HUES64 (cell line): ENCODE measurements at regions not wholly inside any gene's neighbourhood (a gene's known extent, or its start where the extent isn't known, plus 50 kb on each side); places are given as distances from the start of the nearest gene placed in this dataset.
"Not testable (repeated sequence)": the region's sequence is repeated elsewhere in the genome, so short reads cannot be mapped to it uniquely, and the experiment has no call there.

ENCODE experiments used
- H3K27ac ChIP-seq: 2 replicates; pipeline ENCODE4 v1.7.0; 2013; ENCODE audit warnings: low read depth, low read length, inconsistent platforms
- H3K27me3 ChIP-seq: 2 replicates; pipeline ENCODE4 v1.6.1; 2013; ENCODE audit warnings: mild to moderate bottlenecking, low read length; ENCODE audit not compliant: insufficient read depth
- H3K36me3 ChIP-seq: 2 replicates; pipeline ENCODE4 v1.6.1; 2013; ENCODE audit warnings: mild to moderate bottlenecking, low read length; ENCODE audit not compliant: insufficient read depth
- H3K4me1 ChIP-seq: 2 replicates; pipeline ENCODE4 v1.6.1; 2013; ENCODE audit warnings: mild to moderate bottlenecking, low read length, moderate library complexity; ENCODE audit not compliant: insufficient read depth
- H3K4me3 ChIP-seq: 2 replicates; pipeline ENCODE4 v1.5.1; 2013; ENCODE audit warnings: mild to moderate bottlenecking, low read length, moderate library complexity
- H3K9ac ChIP-seq: 2 replicates; pipeline ENCODE4 v1.6.1; 2013; ENCODE audit warnings: mild to moderate bottlenecking, low read depth, low read length
- H3K9me3 ChIP-seq: 2 replicates; pipeline ENCODE4 v1.6.1; 2013; ENCODE audit warnings: low read depth, low read length; ENCODE audit not compliant: insufficient read depth
- WGBS: fragments of 150-250, 120-280 bp; methylation state at CpG from one replicate; pipeline ENCODE4 v1.1.7; 2013; ENCODE audit warnings: missing lambda C conversion rate; 5-methylcytosine and 5-hydroxymethylcytosine counted together

DNA sequence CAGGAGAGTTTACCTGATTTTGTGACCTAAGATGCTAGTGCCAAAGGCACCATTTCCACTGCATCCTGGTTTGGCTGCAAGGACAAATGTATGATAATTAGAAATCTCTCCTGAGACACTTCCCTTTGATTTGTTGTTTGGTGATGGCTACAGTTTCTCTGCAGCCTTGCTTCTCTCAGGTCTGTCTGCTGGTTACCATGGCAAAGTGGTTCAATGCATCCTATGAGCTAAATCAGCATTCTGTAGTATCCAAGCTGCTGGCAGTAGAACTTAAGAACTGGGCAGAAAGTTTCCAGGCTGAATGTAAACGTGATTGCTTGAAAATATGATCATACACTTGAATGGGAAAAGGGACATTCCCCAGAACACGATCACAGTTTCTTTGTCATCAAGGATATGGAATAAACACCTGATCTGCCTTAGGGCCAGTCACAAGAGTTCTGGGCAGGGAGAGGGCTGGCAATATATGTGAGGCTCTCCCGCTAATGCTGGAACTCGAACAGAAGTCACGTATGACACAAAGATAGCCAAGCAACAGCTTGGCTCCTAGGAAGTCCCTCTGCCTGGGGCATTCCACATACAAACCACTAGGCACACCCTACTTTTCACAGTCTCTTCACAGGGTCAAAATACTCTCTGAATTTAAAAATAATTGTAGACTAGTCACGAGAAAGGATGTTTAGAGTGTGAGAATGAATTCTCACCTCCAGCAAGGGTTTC, 138.1 kb upstream of the GRAMD2B start:
- H3K27me3 ChIP-seq, result no peaks in the 10 kb centered on the region
- WGBS, result 96% methylated on average over 5 of the region's 6 CpGs
- H3K27ac ChIP-seq, result no peak overlapping the region
- no peaks in the 10 kb centered on the region for H3K9me3 ChIP-seq
- no peaks in the 10 kb centered on the region for H3K36me3 ChIP-seq
- H3K4me1 ChIP-seq, result no peaks in the 10 kb centered on the region
- H3K4me3 ChIP-seq, result no peak overlapping the region
- H3K9ac ChIP-seq, result no peak overlapping the region

DNA sequence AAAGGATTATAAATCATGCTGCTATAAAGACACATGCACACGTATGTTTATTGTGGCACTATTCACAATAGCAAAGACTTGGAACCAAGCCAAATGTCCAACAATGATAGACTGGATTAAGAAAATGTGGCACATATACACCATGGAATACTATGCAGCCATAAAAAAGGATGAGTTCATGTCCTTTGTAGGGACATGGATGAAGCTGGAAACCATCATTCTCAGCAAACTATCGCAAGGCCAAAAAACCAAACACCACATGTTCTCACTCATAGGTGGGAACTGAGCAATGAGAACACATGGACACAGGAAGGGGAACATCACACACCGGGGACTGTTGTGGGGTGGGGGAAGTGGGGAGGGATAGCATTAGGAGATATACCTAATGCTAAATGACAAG, 127.1 kb upstream of the GRAMD2B start:
- not testable (repeated sequence) for H3K36me3 ChIP-seq, H3K27ac ChIP-seq, H3K4me3 ChIP-seq, H3K9me3 ChIP-seq, H3K27me3 ChIP-seq, H3K4me1 ChIP-seq, H3K9ac ChIP-seq
- no CpG with 5 or more reads among the region's 3 CpGs for WGBS

DNA sequence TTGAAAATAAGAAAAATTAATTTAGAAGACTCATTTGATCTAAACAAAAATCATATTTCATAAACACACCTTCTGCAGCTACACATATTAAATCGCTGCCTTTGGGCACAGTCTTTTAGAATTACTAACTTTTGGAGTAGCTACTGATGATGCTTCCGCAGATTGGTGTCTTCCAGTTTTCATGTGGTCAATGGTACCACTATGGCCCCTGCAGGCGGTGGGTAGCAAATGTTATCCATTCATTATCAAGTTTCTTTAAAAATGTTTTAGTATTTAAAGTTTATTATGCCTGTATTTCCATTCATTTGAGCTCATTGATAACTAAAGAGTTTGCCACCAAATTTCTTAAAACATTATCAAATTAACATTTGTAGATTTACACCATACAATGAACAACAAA, 122.9 kb upstream of the GRAMD2B start:
- WGBS, result 90% methylated on average over 3 of the region's 3 CpGs
- Histone ChIP-seq H3K9ac (no peak overlapping the region), H3K4me3 (no peak overlapping the region), H3K4me1 (no peaks in the 10 kb centered on the region), H3K9me3 (no peaks in the 10 kb centered on the region), H3K27ac (no peak overlapping the region), H3K36me3 (no peaks in the 10 kb centered on the region), H3K27me3 (no peaks in the 10 kb centered on the region)

DNA sequence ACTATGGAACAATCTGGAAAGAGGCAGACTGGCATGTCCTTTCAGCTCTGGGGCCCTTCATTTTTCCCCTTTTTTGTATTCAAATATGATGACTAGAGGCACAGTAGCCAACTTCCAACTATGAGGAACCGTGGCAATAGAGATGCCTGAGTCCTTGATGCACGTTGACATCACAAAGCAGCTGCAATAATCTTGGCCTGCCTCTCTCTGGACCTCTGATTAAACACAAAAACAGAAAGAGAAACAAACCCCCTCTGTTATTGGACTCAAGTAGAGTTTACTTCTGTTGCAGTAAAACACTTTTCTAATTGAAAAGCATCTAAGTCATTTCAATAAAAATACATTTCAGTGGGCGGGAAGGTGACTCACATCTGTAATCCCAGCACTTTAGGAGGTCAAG, 122.2 kb upstream of the GRAMD2B start:
- no peaks in the 10 kb centered on the region for H3K36me3 ChIP-seq
- no peak overlapping the region for H3K9ac ChIP-seq
- H3K9me3 ChIP-seq, result no peaks in the 10 kb centered on the region
- WGBS, result 92% methylated on average over 3 of the region's 3 CpGs
- no peak overlapping the region for H3K4me3 ChIP-seq
- no peaks in the 10 kb centered on the region for H3K4me1 ChIP-seq
- H3K27ac ChIP-seq, result no peak overlapping the region
- H3K27me3 ChIP-seq, result no peaks in the 10 kb centered on the region

DNA sequence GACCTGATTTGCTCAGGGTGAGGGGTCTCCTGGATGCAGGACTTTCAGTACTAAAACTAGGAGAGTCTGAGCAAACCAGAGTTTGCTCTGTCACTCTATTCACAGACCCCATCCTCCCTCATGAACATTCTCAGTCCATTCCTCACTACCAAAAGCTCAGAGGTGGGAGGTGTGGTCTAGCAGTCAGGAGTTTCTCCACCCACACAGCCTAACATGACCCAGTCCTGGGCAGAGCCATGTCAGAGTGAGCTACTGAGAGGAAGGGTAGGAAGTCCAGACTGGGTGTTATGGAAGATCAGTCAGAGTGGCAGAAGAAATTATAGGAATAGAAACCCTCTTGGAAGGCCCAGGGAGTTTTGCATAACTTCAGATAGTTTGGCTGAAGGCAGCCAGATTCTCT, 113.3 kb upstream of the GRAMD2B start:
- Histone ChIP-seq H3K36me3 (no peaks in the 10 kb centered on the region), H3K4me3 (no peak overlapping the region), H3K9me3 (peaks cover 5% of the 10 kb centered on the region; the same call in 1 of the 2 replicates), H3K27ac (no peak overlapping the region), H3K9ac (no peak overlapping the region), H3K4me1 (no peaks in the 10 kb centered on the region), H3K27me3 (no peaks in the 10 kb centered on the region)

DNA sequence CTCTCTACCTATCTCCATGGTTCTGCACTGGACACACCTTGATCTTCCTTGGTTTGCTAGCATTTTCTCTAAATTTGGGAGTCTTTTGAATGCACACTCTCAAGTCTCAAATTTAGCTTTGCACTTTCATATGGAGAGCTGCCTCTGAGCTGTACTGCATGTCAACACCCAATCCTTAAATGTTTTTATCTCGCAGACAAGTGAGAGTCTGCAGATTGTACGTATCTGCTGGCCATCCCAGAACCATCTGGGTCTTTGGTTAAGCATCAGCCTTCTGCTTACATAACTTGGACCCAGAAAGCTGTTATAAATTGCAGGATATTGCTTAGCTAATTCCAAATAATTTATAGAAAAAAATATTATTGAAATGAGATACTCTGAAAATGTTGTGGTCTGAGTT, 111.4 kb upstream of the GRAMD2B start:
- 94% methylated on average over 2 of the region's 2 CpGs for WGBS
- no peak overlapping the region for H3K27ac ChIP-seq
- H3K4me3 ChIP-seq, result no peak overlapping the region
- no peak overlapping the region for H3K9ac ChIP-seq
- H3K36me3 ChIP-seq, result no peaks in the 10 kb centered on the region
- no peaks in the 10 kb centered on the region; the same call in 1 of the 2 replicates for H3K4me1 ChIP-seq
- no peaks in the 10 kb centered on the region for H3K27me3 ChIP-seq
- peaks cover 5% of the 10 kb centered on the region; the same call in 1 of the 2 replicates for H3K9me3 ChIP-seq

DNA sequence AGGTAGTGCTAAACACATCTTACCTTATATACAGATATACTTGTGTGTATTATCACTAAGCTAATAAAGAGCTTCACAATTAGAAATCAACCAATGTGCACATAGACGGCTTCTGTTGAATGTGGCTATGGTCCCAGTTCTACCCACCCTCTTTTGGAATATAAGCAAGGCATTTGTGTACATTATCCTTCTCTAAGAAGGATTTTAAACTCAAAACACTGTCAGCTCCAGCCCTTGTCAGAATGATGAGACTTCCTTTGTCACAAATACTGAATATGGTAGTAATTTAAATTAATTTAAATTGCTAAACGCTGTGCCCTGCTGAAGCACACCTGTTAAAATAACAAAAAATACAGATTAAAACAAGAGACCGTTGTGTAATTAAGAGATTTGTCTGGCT, 107.9 kb upstream of the GRAMD2B start:
- Histone ChIP-seq H3K36me3 (no peaks in the 10 kb centered on the region), H3K4me1 (no peaks in the 10 kb centered on the region; the same call in 1 of the 2 replicates), H3K9ac (no peak overlapping the region), H3K27me3 (no peaks in the 10 kb centered on the region), H3K4me3 (no peak overlapping the region), H3K9me3 (peaks cover 5% of the 10 kb centered on the region; the same call in 1 of the 2 replicates), H3K27ac (no peak overlapping the region)
- WGBS, result 93% methylated on average over 1 of the region's 3 CpGs

DNA sequence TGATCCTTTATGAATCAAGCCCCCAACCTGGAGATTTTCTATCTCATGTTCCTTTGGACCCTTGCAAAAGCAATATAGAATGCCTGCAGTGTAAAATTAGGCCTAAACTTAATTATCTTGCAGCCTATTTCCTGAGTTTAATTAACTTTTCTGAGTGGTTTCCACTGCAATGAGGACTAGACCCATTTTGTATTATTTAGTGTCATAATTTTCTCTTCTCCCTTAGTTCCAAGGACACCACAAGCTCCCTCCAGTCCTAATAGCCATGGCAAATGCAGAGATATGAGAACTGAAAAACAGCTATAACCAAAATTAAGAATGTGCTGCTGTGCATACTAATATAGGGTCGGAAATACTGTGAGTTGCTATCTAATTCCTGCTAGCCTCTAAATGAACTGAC, 90.9 kb upstream of the GRAMD2B start:
- Histone ChIP-seq H3K4me1 (peaks cover 8% of the 10 kb centered on the region; the same call in 1 of the 2 replicates), H3K9me3 (no peaks in the 10 kb centered on the region), H3K27ac (no peak overlapping the region), H3K36me3 (no peaks in the 10 kb centered on the region), H3K4me3 (no peak overlapping the region), H3K27me3 (no peaks in the 10 kb centered on the region), H3K9ac (no peak overlapping the region)
- WGBS, result no CpG with 5 or more reads among the region's 1 CpG

DNA sequence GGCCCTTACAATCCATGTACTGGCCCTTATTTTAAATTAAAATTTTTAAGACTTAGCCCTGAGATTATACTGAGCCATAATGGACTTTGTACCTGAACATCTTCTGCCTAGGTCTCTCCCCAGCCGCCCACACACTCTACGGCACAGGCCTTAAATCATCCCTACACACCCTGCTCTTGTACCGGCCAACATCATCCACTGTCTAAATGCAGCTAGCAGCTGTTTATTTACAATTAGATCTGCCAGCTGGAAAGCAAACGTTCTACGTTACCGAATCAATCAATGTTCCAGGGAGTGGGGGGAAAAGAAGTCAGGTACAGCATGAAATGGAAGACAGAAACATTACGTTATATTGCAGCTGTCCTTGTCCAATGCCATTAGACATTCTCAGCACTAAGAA, 88.4 kb upstream of the GRAMD2B start:
- no peak overlapping the region for H3K9ac ChIP-seq
- H3K9me3 ChIP-seq, result no peaks in the 10 kb centered on the region
- H3K4me1 ChIP-seq, result peaks cover 8% of the 10 kb centered on the region; the same call in 1 of the 2 replicates
- H3K27me3 ChIP-seq, result no peaks in the 10 kb centered on the region
- 93% methylated on average over 7 of the region's 7 CpGs for WGBS
- no peak overlapping the region for H3K27ac ChIP-seq
- no peaks in the 10 kb centered on the region for H3K36me3 ChIP-seq
- H3K4me3 ChIP-seq, result no peak overlapping the region

DNA sequence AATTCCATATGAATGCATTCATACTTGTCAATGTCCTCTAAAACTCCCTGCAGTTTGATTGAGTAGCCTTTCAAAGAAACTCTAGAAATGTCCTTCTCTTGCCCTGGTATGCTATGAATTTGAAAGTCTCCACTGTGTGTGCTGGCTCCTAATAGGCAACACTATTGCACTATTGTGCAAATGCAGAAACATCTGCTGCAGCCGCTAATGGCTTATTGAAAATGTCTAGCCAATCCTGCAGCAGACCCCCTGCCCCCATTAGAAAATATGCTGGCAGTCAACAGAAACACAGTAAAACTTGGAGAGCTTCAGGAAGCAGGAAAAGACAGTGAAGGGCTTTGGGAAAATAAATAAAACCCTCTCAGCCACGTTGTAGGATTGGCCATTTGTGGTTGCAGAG, 87.3 kb upstream of the GRAMD2B start:
- no peak overlapping the region for H3K9ac ChIP-seq
- H3K27ac ChIP-seq, result no peak overlapping the region
- 52% methylated on average over 2 of the region's 2 CpGs for WGBS
- no peak overlapping the region for H3K4me3 ChIP-seq
- no peaks in the 10 kb centered on the region for H3K36me3 ChIP-seq
- H3K9me3 ChIP-seq, result no peaks in the 10 kb centered on the region
- no peaks in the 10 kb centered on the region for H3K27me3 ChIP-seq
- peaks cover 8% of the 10 kb centered on the region; the same call in 1 of the 2 replicates for H3K4me1 ChIP-seq

DNA sequence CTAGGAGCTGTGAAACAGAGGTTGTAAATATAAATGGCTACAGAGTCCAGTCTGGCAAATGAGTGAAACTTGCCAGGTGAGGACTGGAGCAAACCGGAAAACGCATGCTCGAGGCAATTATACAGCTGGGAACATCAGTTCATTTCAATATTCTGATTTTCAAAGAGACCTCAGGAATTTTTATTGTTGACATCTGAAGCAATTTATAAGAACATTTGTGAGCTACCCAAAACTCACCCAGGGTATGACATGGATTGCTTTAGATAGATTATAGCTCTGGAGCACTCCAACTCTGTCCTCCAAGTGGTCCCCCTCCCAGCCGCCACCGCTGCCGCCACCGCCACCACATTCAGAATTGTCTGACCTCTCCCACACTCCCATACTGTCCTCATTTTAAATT, 84.6 kb upstream of the GRAMD2B start:
- WGBS, result 87% methylated on average over 7 of the region's 7 CpGs
- H3K27ac ChIP-seq, result no peak overlapping the region
- H3K4me1 ChIP-seq, result peaks cover 8% of the 10 kb centered on the region; the same call in 1 of the 2 replicates
- H3K9me3 ChIP-seq, result no peaks in the 10 kb centered on the region
- no peaks in the 10 kb centered on the region for H3K36me3 ChIP-seq
- H3K9ac ChIP-seq, result no peak overlapping the region
- no peak overlapping the region for H3K4me3 ChIP-seq
- no peaks in the 10 kb centered on the region for H3K27me3 ChIP-seq
